ENCODE measurements at regions not wholly inside any gene's neighbourhood (a gene's known extent, or its start where the extent isn't known, plus 50 kb on each side); places are given as distances from the start of the nearest gene placed in this dataset.

DNA sequence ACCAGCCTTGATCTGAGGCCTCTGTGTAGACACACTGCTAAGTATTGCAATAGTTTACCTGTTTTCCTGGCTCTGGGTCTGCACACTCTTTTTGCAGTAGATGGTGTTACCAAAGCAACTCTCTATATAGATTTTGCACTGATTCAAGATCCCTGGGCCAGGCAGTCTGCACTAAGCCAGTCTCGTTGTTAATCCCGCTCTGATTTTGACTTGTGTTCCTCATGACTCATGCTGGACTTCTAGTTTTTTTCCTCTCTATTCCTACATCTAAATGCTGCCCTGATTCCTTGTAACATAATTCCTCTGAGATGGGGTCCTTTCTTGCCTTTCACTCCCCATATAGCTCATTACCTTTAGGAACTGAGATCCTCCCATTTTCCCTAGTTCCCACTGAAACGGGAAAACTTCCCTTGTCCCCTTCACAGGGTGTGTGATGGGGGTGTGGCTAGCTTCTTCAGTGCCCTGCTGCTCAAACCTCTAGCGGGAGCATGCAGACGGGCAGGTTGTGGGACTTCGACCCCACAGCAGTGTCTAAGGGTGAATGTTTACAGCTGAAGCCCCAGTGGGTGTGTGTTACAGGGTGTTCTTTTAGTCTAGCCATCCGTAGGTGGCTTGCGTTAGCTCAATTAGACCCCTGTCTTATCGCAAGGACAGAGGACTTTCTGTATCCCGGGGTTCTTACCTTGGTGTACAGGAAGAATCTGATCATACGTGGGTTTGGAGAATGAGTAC lies 106.5 kb upstream of the RAB3GAP2 start:
- no peak for TF ChIP-seq CTCF (IDR thresholded peaks at IDR 0.05; ENCODE audit: borderline replicate concordance, extremely low read depth, low read length, poor library complexity, severe bottlenecking)
- TF ChIP-seq EZH2 (IDR thresholded peaks at IDR 0.05; ENCODE audit: borderline replicate concordance, low read depth, low read length, severe bottlenecking), result no peak
